GM12878 (cell line): ENCODE measurements at regions not wholly inside any gene's neighbourhood (a gene's known extent, or its start where the extent isn't known, plus 50 kb on each side); places are given as distances from the start of the nearest gene placed in this dataset.

ENCODE experiments used
- ATAC-seq: fragments of 200-7000 bp; cut with Tn5 transposase; 3 replicates; pipeline ENCODE4 v1.9.1; 2020; ENCODE audit warnings: mild to moderate bottlenecking, moderate library complexity
- BruUV-seq: library from RNA; stranded (reverse); fragments of 400-500 nt; replicated peaks from 2 replicates; lab custom pipeline; 2021; lab: Mats Ljungman, UMichigan
- CTCF ChIA-PET: fragments of 300-600 bp; sonication (Branson Sonifier 250); formaldehyde crosslinking; extraction: SDS; loops from one replicate; lab custom pipeline; 2021; ENCODE audit warnings: inconsistent platforms; lab: Yijun Ruan, JAX
- POLR2A ChIA-PET: fragments of 350-600 bp; formaldehyde crosslinking; extraction: SDS; loops from one replicate; lab custom pipeline; 2021; ENCODE audit warnings: inconsistent platforms; lab: Charles Lee
- RAD21 ChIA-PET: fragments of 300-600 bp; sonication (Branson Sonifier 250); formaldehyde crosslinking; loops from one replicate; lab custom pipeline; 2023; ENCODE audit warnings: antibody characterized with exemption; ENCODE audit not compliant: unreplicated experiment; lab: Charles Lee
- SMC1A ChIA-PET: fragments of 300-600 bp; sonication (Branson Sonifier 250); formaldehyde crosslinking; loops from one replicate; lab custom pipeline; 2023; ENCODE audit not compliant: unreplicated experiment, uncharacterized antibody; lab: Charles Lee
- DNase-seq: peaks from one replicate; pipeline ENCODE4 v3.0.0-alpha.2; 2011; ENCODE audit warnings: low read depth, low spot score
- FAIRE-seq: peaks from 3 replicates; lab custom pipeline; 2011; peaks lifted over from hg19 to GRCh38; lab: Jason Lieb, UNC
- H2AFZ ChIP-seq: 2 replicates; pipeline ENCODE4 v1.6.0; 2011; ENCODE audit warnings: low read depth, low read length, control low read depth; ENCODE audit not compliant: control insufficient read depth
- H3K27ac ChIP-seq: 2 replicates; pipeline ENCODE4 v1.5.1; 2011; ENCODE audit warnings: control low read depth; ENCODE audit not compliant: control insufficient read depth, insufficient read depth
- H3K27me3 ChIP-seq, 2 experiments: replicated peaks in 1 of 2; 2 replicates each; pipeline versions ENCODE4 v1.6.0 to v1.6.1; 2011; ENCODE audit warnings: low read length in 1 of 2; ENCODE audit not compliant: control insufficient read depth in 2 of 2, insufficient read depth in 2 of 2
- H3K36me3 ChIP-seq, 2 experiments: 2 replicates each; pipeline ENCODE4 v1.5.1; 2011; ENCODE audit warnings: low read length in 1 of 2; ENCODE audit not compliant: control insufficient read depth in 2 of 2, insufficient read depth in 2 of 2
- H3K4me1 ChIP-seq: 2 replicates; pipeline ENCODE4 v1.6.1; 2011; ENCODE audit warnings: mild to moderate bottlenecking, low read length, moderate library complexity, mixed read lengths; ENCODE audit not compliant: control insufficient read depth, insufficient read depth
- H3K4me2 ChIP-seq: 2 replicates; pipeline ENCODE4 v1.6.0; 2011; ENCODE audit warnings: control low read depth; ENCODE audit not compliant: control insufficient read depth, insufficient read depth
- H3K4me3 ChIP-seq: fragments of 200-600 bp; sonication (generic); 2 replicates; pipeline ENCODE4 v1.5.1; 2016
- H3K79me2 ChIP-seq: 2 replicates; pipeline ENCODE4 v1.6.0; 2011; ENCODE audit warnings: low read length; ENCODE audit not compliant: control insufficient read depth, insufficient read depth
- H3K9ac ChIP-seq: 2 replicates; pipeline ENCODE4 v1.8.0; 2011; ENCODE audit warnings: low read length, control low read depth, mixed read lengths; ENCODE audit not compliant: control insufficient read depth, insufficient read depth
- H3K9me3 ChIP-seq: replicated peaks from 3 replicates; pipeline ENCODE4 v1.5.1; 2011; ENCODE audit warnings: mild to moderate bottlenecking, low read length; ENCODE audit not compliant: control insufficient read depth, insufficient read depth
- H4K20me1 ChIP-seq: 2 replicates; pipeline ENCODE4 v1.6.0; 2011; ENCODE audit not compliant: control insufficient read depth, insufficient read depth
- BCL11A ChIP-seq: IDR thresholded peaks from 2 replicates; pipeline ENCODE4 v1.6.1; 2011; ENCODE audit warnings: low read depth, low read length
- HDAC6 ChIP-seq: fragments of 200-600 bp; sonication (generic); IDR thresholded peaks from one replicate; pipeline ENCODE4 v1.8.0; 2017; ENCODE audit warnings: antibody characterized with exemption; ENCODE audit not compliant: unreplicated experiment
- PBX3 ChIP-seq: IDR thresholded peaks from 2 replicates; pipeline ENCODE4 v1.6.1; 2011; ENCODE audit warnings: mild to moderate bottlenecking, low read depth, low read length, moderate library complexity; ENCODE audit not compliant: insufficient replicate concordance
- POLR2AphosphoS2 ChIP-seq: IDR thresholded peaks from 2 replicates; pipeline ENCODE4 v1.6.1; 2011; ENCODE audit warnings: low read depth, mild to moderate bottlenecking, low read length, improper control_type of control experiment, moderate library complexity
- REST ChIP-seq: IDR thresholded peaks from 2 replicates; pipeline ENCODE4 v1.6.1; 2012; ENCODE audit warnings: mild to moderate bottlenecking, low read depth, low read length
- SUPT20H ChIP-seq: IDR thresholded peaks from 2 replicates; pipeline ENCODE4 v1.6.1; 2011; ENCODE audit warnings: low read depth, mild to moderate bottlenecking, low read length, moderate library complexity, borderline replicate concordance; ENCODE audit not compliant: control insufficient read depth
- ZBTB11 ChIP-seq: fragments of 450-650 bp; formaldehyde crosslinking; IDR thresholded peaks from 2 replicates; pipeline ENCODE4 v1.5.0; 2022; ENCODE audit warnings: mild to moderate bottlenecking, missing genetic modification characterization
- WGBS: methylation state at CpG from one replicate; pipeline ENCODE4 v1.1.6; 2016; ENCODE audit warnings: low lambda C conversion rate; ENCODE audit not compliant: insufficient replicate concordance, insufficient coverage; ENCODE audit errors: missing lambda C conversion rate; 5-methylcytosine and 5-hydroxymethylcytosine counted together
- in situ Hi-C: fragments of 300-500 bp; cut with MboI; formaldehyde crosslinking; loops from 9 replicates; pipeline ENCODE4 v1.14.3; 2018; ENCODE audit warnings: mixed read lengths
- intact Hi-C: fragments of 100-400 bp; cut with micrococcal nuclease; formaldehyde crosslinking; loops from one replicate; pipeline ENCODE4 v1.14.2; 2022; ENCODE audit not compliant: unreplicated experiment

- POLR2A ChIA-PET: no interaction called here
- 3% methylated on average over 3 of the region's 3 CpGs for WGBS
- H4K20me1 ChIP-seq: no peaks in the 10 kb centered on the region
- intact Hi-C loops: no loop called here
- FAIRE-seq (no peak), DNase-seq (no peak), ATAC-seq (no peak)
- no peak overlapping the region for H2AFZ ChIP-seq
- no peaks in the 10 kb centered on the region for H3K79me2 ChIP-seq
- no peak overlapping the region for H3K27ac ChIP-seq
- H3K27me3 ChIP-seq: no peaks in the 10 kb centered on the region
- H3K9me3 ChIP-seq: no peaks in the 10 kb centered on the region
- RAD21 ChIA-PET: no interaction called here
- H3K4me2 ChIP-seq: no peak overlapping the region
- no TSS peak for BruUV-seq
- no peak overlapping the region for H3K9ac ChIP-seq
- no peak overlapping the region for H3K4me3 ChIP-seq
- in situ Hi-C loops: no loop called here
- SMC1A ChIA-PET: no interaction called here
- H3K36me3 ChIP-seq: no peaks in the 10 kb centered on the region
- CTCF ChIA-PET: interaction anchor here (1.4 to 2.6 kb wide), 2 partner anchors 15 to 24 kb away, joined by 4 to 8 read pairs; no protein-coding TSS in a partner anchor
- TF ChIP-seq PBX3 (no peak), POLR2AphosphoS2 (no peak), ZBTB11 (CRISPR knock-in tag) (no peak), HDAC6 (no peak), SUPT20H (no peak), BCL11A (no peak), REST (no peak)
- H3K4me1 ChIP-seq: no peaks in the 10 kb centered on the region
These were observed 170.1 kb downstream of the NSUN3 start for GRCh38 chr3:94232921-94233320.
